Vagina (tissue), 2 donors: ENCODE measurements at regions not wholly inside any gene's neighbourhood (a gene's known extent, or its start where the extent isn't known, plus 50 kb on each side); places are given as distances from the start of the nearest gene placed in this dataset.

ENCODE experiments used
- POLR2A ChIP-seq, 2 donors: fragments of 450-650 bp; IDR thresholded peaks; one replicate each; pipeline ENCODE4 v1.6.1; 2017; ENCODE audit warnings: antibody characterized with exemption in 2 of 2, mild to moderate bottlenecking in 2 of 2, moderate library complexity in 2 of 2
- POLR2AphosphoS5 ChIP-seq, 2 donors: sonication (generic); formaldehyde crosslinking; IDR thresholded peaks; one replicate each; pipeline ENCODE4 v1.9.0; 2017; ENCODE audit warnings: antibody characterized with exemption in 2 of 2, mild to moderate bottlenecking in 2 of 2, low read depth in 1 of 2; ENCODE audit not compliant: insufficient read depth in 1 of 2
- TF ChIP-seq, protein P1 (sequence below), 3 experiments: fragments of 450-650 bp in 2 of 3; fragments of 200-600 bp in 1 of 3; sonication (generic) in 1 of 3; IDR thresholded peaks; one replicate each; pipeline ENCODE4 v1.5.1; 2017 to 2019; ENCODE audit warnings: antibody characterized with exemption in 3 of 3, mild to moderate bottlenecking in 2 of 3, moderate library complexity in 2 of 3

DNA sequence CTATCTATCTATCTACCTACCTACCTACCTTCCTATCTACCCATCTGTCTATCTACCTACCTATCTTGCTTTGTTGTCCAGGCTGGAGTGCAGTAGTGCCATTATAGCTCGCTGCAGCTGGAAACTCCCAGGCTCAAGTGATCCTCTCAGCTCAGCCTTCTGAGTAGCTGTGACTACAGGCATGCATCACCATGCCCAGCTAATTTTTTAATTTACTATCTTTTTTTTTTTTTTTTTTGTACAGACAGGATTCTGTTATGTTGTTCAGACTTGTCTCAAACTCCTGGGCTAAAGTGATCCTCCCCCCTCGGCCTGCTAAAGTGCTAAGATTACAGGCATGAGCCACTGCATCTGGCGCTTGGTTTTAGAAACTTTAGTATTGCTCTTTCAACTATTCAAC is 762.4 kb downstream of the SLC6A15 start:
- TF ChIP-seq, protein P1, sequence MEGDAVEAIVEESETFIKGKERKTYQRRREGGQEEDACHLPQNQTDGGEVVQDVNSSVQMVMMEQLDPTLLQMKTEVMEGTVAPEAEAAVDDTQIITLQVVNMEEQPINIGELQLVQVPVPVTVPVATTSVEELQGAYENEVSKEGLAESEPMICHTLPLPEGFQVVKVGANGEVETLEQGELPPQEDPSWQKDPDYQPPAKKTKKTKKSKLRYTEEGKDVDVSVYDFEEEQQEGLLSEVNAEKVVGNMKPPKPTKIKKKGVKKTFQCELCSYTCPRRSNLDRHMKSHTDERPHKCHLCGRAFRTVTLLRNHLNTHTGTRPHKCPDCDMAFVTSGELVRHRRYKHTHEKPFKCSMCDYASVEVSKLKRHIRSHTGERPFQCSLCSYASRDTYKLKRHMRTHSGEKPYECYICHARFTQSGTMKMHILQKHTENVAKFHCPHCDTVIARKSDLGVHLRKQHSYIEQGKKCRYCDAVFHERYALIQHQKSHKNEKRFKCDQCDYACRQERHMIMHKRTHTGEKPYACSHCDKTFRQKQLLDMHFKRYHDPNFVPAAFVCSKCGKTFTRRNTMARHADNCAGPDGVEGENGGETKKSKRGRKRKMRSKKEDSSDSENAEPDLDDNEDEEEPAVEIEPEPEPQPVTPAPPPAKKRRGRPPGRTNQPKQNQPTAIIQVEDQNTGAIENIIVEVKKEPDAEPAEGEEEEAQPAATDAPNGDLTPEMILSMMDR (IDR thresholded peaks at IDR 0.05), result no peak
- TF ChIP-seq POLR2AphosphoS5 (IDR thresholded peaks at IDR 0.05; ENCODE audit: insufficient read depth in 1 of 2, low read depth in 1 of 2), result peak in 1 of 2 donors; percentile 10
- no peak for TF ChIP-seq POLR2A (IDR thresholded peaks at IDR 0.05)
